NOMO-1 treated with DMSO at 0.1 percent for 48 hours (cell line): ENCODE measurements at regions not wholly inside any gene's neighbourhood (a gene's known extent, or its start where the extent isn't known, plus 50 kb on each side); places are given as distances from the start of the nearest gene placed in this dataset.

Source experiments
- DNase-seq: peaks from one replicate; lab custom pipeline; 2025; ENCODE audit not compliant: unreplicated experiment; lab: John Stamatoyannopoulos, UW

- no peak for DNase-seq
Measured at GRCh38 chr13:105994340-105994739, 541.1 kb downstream of the EFNB2 start.

GRCh38 chr13:105991622-105992277, 543.7 kb downstream of the EFNB2 start:
- DNase-seq, result no peak

GRCh38 chr13:105991131-105991530, 544.3 kb downstream of the EFNB2 start:
- DNase-seq, result no peak

GRCh38 chr13:105990256-105990958, 545.1 kb downstream of the EFNB2 start:
- no peak for DNase-seq

GRCh38 chr13:105984646-105985045, 550.8 kb downstream of the EFNB2 start:
- no peak for DNase-seq

GRCh38 chr13:105984236-105984635, 551.2 kb downstream of the EFNB2 start:
- DNase-seq, result no peak

- no peak for DNase-seq
Measured at GRCh38 chr13:105982219-105982930, 553.1 kb downstream of the EFNB2 start.

- DNase-seq, result no peak
Measured at GRCh38 chr13:105979131-105980011, 556.1 kb downstream of the EFNB2 start.

- no peak for DNase-seq
Measured at GRCh38 chr13:105974380-105974779, 561.1 kb downstream of the EFNB2 start.

- DNase-seq, result no peak
Measured at GRCh38 chr13:105972811-105973590, 562.5 kb downstream of the EFNB2 start.

GRCh38 chr13:105972306-105972721, 563.1 kb downstream of the EFNB2 start:
- DNase-seq, result no peak

GRCh38 chr13:105971738-105972137, 563.7 kb downstream of the EFNB2 start:
- no peak for DNase-seq

- DNase-seq, result no peak
Measured at GRCh38 chr13:105971312-105971711, 564.1 kb downstream of the EFNB2 start.

GRCh38 chr13:105969761-105970160, 565.7 kb downstream of the EFNB2 start:
- DNase-seq, result no peak

GRCh38 chr13:105965910-105966309, 569.6 kb downstream of the EFNB2 start:
- DNase-seq, result no peak

GRCh38 chr13:105962080-105962479, 573.4 kb downstream of the EFNB2 start:
- no peak for DNase-seq

- DNase-seq, result no peak
Measured at GRCh38 chr13:105961438-105961837, 574.0 kb downstream of the EFNB2 start.

GRCh38 chr13:105960326-105960725, 575.1 kb downstream of the EFNB2 start:
- no peak for DNase-seq

GRCh38 chr13:105959876-105960275, 575.6 kb downstream of the EFNB2 start:
- DNase-seq, result no peak

- no peak for DNase-seq
Measured at GRCh38 chr13:105957769-105958438, 577.6 kb downstream of the EFNB2 start.
